ENCODE measurements at regions not wholly inside any gene's neighbourhood (a gene's known extent, or its start where the extent isn't known, plus 50 kb on each side); places are given as distances from the start of the nearest gene placed in this dataset.

DNA sequence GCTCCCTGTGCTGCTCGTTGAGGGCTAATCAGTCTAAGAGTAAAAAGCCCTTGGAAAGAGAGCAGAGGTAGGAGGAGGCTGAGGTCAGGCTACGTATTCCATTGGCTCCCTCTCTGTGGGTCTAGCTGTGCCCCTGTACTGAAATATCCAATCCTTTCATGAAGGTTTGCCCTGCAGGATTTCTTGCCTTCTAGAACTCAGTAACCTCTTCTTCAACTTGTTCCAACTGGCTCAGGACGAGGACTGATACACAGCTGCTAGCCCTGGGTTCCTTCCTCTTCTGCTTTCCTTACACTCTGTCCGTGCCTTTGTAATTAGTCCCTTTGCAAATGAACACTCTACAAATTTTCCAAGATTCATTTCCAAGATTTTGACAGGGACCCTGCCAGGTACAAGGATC lies 560.5 kb downstream of the ACTR3B start:
- no peak overlapping the region for H3K4me3 ChIP-seq (ENCODE audit: low read depth, low read length)
- TF ChIP-seq, protein P1, sequence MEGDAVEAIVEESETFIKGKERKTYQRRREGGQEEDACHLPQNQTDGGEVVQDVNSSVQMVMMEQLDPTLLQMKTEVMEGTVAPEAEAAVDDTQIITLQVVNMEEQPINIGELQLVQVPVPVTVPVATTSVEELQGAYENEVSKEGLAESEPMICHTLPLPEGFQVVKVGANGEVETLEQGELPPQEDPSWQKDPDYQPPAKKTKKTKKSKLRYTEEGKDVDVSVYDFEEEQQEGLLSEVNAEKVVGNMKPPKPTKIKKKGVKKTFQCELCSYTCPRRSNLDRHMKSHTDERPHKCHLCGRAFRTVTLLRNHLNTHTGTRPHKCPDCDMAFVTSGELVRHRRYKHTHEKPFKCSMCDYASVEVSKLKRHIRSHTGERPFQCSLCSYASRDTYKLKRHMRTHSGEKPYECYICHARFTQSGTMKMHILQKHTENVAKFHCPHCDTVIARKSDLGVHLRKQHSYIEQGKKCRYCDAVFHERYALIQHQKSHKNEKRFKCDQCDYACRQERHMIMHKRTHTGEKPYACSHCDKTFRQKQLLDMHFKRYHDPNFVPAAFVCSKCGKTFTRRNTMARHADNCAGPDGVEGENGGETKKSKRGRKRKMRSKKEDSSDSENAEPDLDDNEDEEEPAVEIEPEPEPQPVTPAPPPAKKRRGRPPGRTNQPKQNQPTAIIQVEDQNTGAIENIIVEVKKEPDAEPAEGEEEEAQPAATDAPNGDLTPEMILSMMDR (IDR thresholded peaks at IDR 0.05; ENCODE audit: insufficient read depth, low read depth, low read length, missing control alignments) = no peak
- no peak for DNase-seq (ENCODE audit: low read depth)

DNA sequence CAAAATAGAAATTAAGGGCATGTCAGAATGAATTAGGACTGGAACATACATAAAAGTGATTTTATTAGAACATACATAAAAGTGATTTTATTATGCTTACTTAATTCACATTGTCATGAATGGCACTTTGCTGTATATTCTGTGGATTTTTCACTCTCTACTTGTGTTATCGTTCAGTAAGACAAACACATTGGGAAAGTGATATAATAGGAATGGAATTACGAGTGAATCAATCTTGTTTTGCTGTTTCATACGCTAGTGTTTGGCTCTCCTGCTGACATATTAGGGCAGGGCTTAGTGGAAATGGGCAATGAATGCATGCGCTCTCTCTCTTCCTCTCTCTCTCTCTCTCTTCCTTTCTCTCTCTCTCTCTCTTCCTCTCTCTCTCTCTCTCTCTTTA lies 561.1 kb downstream of the ACTR3B start:
- TF ChIP-seq, protein P1 (IDR thresholded peaks at IDR 0.05; ENCODE audit: insufficient read depth, low read depth, low read length, missing control alignments) = no peak
- H3K4me3 ChIP-seq (ENCODE audit: low read depth, low read length) = no peak overlapping the region
- DNase-seq (ENCODE audit: low read depth) = no peak

DNA sequence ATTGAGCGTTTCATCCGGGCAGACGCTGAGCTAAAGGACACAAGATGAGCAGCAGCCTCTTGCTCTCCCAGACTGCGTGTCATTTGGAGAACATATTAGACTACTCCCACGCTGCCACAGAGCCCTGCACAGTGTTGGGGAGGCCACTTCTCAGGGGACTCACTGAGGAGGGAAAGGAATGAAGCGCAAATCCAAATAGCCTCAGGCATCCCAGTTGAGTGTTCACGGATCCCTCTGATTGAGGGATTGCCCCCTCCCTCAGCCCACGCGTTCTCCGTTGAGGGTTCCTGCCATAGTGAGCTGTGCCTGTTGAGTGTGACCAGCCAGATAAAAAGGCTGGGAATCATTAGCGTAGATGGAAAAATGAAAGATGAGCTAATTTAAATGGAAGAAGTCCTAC lies 563.4 kb downstream of the ACTR3B start:
- DNase-seq (ENCODE audit: low read depth) = no peak
- TF ChIP-seq, protein P1 (IDR thresholded peaks at IDR 0.05; ENCODE audit: insufficient read depth, low read depth, low read length, missing control alignments) = no peak
- H3K4me3 ChIP-seq (ENCODE audit: low read depth, low read length) = no peak overlapping the region

DNA sequence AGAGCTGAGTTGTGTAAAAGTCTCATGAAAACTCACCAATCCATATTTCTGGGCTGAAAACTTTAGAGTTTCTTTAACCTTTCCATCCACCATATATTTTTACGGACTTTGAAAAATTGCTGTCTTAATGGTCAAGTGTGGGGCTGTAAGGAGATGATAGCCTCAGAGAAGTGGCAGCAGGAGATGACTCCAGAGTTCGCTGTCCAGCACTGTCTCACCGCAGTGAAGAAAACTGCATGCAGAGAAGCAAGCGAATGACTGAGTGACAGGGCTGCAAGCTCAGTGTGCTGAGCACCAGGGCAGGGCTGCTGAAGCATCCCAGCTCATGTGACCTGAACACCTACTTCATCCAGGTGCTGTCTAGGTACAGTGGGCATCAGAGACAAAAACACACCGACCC lies 564.5 kb downstream of the ACTR3B start:
- no peak overlapping the region for H3K4me3 ChIP-seq (ENCODE audit: low read depth, low read length)
- no peak for DNase-seq (ENCODE audit: low read depth)
- TF ChIP-seq, protein P1 (IDR thresholded peaks at IDR 0.05; ENCODE audit: insufficient read depth, low read depth, low read length, missing control alignments) = no peak

DNA sequence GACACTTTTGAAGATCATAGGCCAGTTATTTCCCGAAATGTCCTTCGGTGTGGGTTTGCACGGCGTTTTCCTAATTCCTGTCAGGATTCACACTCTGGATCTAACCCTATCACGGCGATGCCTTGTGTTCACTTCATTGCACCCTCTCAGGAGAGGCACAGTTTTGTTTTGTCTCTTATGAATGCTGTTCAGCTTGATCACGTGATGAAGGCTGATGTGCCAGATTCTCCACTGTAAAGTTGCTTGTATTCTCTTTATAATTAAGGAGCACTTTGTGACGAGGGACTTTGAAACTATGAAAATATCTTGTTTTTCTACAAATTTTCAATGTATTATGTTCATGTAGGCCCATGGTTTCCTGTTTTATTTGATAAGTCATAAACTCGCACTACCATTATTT lies 568.1 kb downstream of the ACTR3B start:
- no peak for DNase-seq (ENCODE audit: low read depth)
- TF ChIP-seq, protein P1 (IDR thresholded peaks at IDR 0.05; ENCODE audit: insufficient read depth, low read depth, low read length, missing control alignments) = no peak
- H3K4me3 ChIP-seq (ENCODE audit: low read depth, low read length) = no peak overlapping the region

DNA sequence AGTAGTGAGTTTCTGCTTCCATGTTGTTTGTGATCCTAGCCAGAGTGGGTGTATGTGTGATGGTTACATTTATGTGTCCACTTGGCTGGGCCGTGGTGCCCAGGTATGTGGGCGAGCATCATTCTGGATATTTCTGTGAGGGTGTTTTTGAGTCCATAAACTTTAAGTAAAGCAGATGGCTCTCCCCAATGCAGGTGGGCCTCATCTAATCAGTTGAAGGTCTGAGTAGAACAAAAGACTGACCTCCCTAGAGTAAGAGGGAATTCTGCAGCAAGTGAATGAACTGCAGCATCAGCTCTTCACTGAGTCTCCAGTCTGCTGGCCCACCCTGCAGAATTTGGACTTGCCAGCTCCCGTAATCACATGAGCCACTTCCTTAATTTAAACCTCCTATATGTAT lies 571.9 kb downstream of the ACTR3B start:
- no peak overlapping the region for H3K4me3 ChIP-seq (ENCODE audit: low read depth, low read length)
- TF ChIP-seq, protein P1 (IDR thresholded peaks at IDR 0.05; ENCODE audit: insufficient read depth, low read depth, low read length, missing control alignments) = no peak
- DNase-seq (ENCODE audit: low read depth) = no peak

DNA sequence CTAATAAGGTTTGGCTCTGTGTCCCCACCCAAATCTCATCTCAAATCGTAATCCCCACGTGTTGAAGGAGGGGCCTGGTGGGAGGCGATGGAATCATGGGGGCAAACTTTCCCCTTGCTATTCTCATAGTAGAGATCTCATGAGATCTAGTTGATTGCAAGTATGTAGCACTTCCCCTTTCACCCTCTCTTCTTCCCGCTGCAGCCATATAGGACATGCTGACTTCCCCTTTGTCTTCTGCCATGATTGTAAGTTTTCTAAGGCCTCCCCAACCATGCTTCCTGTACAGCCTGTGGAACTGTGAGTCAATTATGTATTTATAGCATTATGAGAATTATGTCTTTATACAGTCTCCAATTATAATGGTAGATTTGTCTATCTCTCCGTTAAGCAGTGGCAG lies 594.5 kb downstream of the ACTR3B start:
- DNase-seq (ENCODE audit: low read depth) = no peak
- TF ChIP-seq, protein P1 (IDR thresholded peaks at IDR 0.05; ENCODE audit: insufficient read depth, low read depth, low read length, missing control alignments) = no peak
- H3K4me3 ChIP-seq (ENCODE audit: low read depth, low read length) = no peak overlapping the region

Measured in GM12865 (cell line).